ENCODE measurements at regions not wholly inside any gene's neighbourhood (a gene's known extent, or its start where the extent isn't known, plus 50 kb on each side); places are given as distances from the start of the nearest gene placed in this dataset.

GRCh38 chr1:195030793-195031192 lies 1577.4 kb downstream of the KCNT2 start:
- no peak overlapping the region for H2AFZ ChIP-seq (ENCODE audit: insufficient read depth, low read length, poor library complexity)
- no peaks in the 10 kb centered on the region for H3K79me1 ChIP-seq (ENCODE audit: low read length)
- H3K9me3 ChIP-seq (ENCODE audit: insufficient read depth, low read depth, low read length) = no peaks in the 10 kb centered on the region
- H2BK5ac ChIP-seq (ENCODE audit: low read depth, low read length, poor library complexity) = no peak overlapping the region
- no peak overlapping the region for H2AK5ac ChIP-seq (ENCODE audit: low read length)
- no peak overlapping the region for H4K91ac ChIP-seq (ENCODE audit: low read depth, low read length)
- no peaks in the 10 kb centered on the region for H3K27me3 ChIP-seq (ENCODE audit: insufficient read depth, low read length)
- H3K27ac ChIP-seq (ENCODE audit: low read depth, low read length) = no peak overlapping the region
- H3K79me2 ChIP-seq (ENCODE audit: control insufficient read depth, insufficient read depth, low read length, poor library complexity) = no peaks in the 10 kb centered on the region
- H3K4me1 ChIP-seq (ENCODE audit: control insufficient read depth in 1 of 2, insufficient read depth in 2 of 2, low read length in 2 of 2) = no peaks in the 10 kb centered on the region
- H2BK120ac ChIP-seq (ENCODE audit: insufficient read depth, low read length, poor library complexity) = no peak overlapping the region
- peak overlapping the region; percentile 53 for H3K23ac ChIP-seq (ENCODE audit: low read length)
- no peak for DNase-seq
- no peak overlapping the region for H3K4me3 ChIP-seq (ENCODE audit: low read depth, low read length)
- H3K9ac ChIP-seq (ENCODE audit: low read length) = no peak overlapping the region
- H3K18ac ChIP-seq (ENCODE audit: low read length) = no peak overlapping the region
- H3K14ac ChIP-seq (ENCODE audit: low read length) = no peak overlapping the region
- H3K4ac ChIP-seq (ENCODE audit: low read depth, low read length) = no peak overlapping the region
- no peak overlapping the region for H4K8ac ChIP-seq (ENCODE audit: low read depth, low read length)
- H3K4me2 ChIP-seq (ENCODE audit: low read length) = no peak overlapping the region
- H2BK12ac ChIP-seq (ENCODE audit: low read length) = no peak overlapping the region
- no peaks in the 10 kb centered on the region for H3K36me3 ChIP-seq (ENCODE audit: control insufficient read depth in 1 of 2, insufficient read depth in 2 of 2, low read length in 2 of 2)
- no CpG with 5 or more reads among the region's 5 CpGs for WGBS (ENCODE audit: extremely low coverage, insufficient coverage, insufficient read length)
- no peak overlapping the region for H4K12ac ChIP-seq (ENCODE audit: low read depth, low read length)

- Histone ChIP-seq H3K14ac (ENCODE audit: low read length) (no peak overlapping the region), H3K79me2 (ENCODE audit: control insufficient read depth, insufficient read depth, low read length, poor library complexity) (no peaks in the 10 kb centered on the region), H3K79me1 (ENCODE audit: low read length) (no peaks in the 10 kb centered on the region), H4K8ac (ENCODE audit: low read depth, low read length) (no peak overlapping the region), H3K4me1 (ENCODE audit: control insufficient read depth in 1 of 2, insufficient read depth in 2 of 2, low read length in 2 of 2) (no peaks in the 10 kb centered on the region), H4K12ac (ENCODE audit: low read depth, low read length) (no peak overlapping the region), H3K9me3 (ENCODE audit: insufficient read depth, low read depth, low read length) (no peaks in the 10 kb centered on the region), H2BK120ac (ENCODE audit: insufficient read depth, low read length, poor library complexity) (no peak overlapping the region), H3K9ac (ENCODE audit: low read length) (no peak overlapping the region), H3K4me2 (ENCODE audit: low read length) (no peak overlapping the region), H3K18ac (ENCODE audit: low read length) (no peak overlapping the region), H4K91ac (ENCODE audit: low read depth, low read length) (no peak overlapping the region), H2AFZ (ENCODE audit: insufficient read depth, low read length, poor library complexity) (no peak overlapping the region), H3K27ac (ENCODE audit: low read depth, low read length) (no peak overlapping the region), H3K4me3 (ENCODE audit: low read depth, low read length) (no peak overlapping the region), H2BK5ac (ENCODE audit: low read depth, low read length, poor library complexity) (no peak overlapping the region), H3K36me3 (ENCODE audit: control insufficient read depth in 1 of 2, insufficient read depth in 2 of 2, low read length in 2 of 2) (no peaks in the 10 kb centered on the region), H3K23ac (ENCODE audit: low read length) (no peak overlapping the region), H3K4ac (ENCODE audit: low read depth, low read length) (no peak overlapping the region), H2BK12ac (ENCODE audit: low read length) (no peak overlapping the region), H2AK5ac (ENCODE audit: low read length) (no peak overlapping the region), H3K27me3 (ENCODE audit: insufficient read depth, low read length) (no peaks in the 10 kb centered on the region)
- no CpG with 5 or more reads among the region's 6 CpGs for WGBS (ENCODE audit: extremely low coverage, insufficient coverage, insufficient read length)
- DNase-seq = no peak
Measured at GRCh38 chr1:195026792-195027191, 1581.4 kb downstream of the KCNT2 start.

DNA sequence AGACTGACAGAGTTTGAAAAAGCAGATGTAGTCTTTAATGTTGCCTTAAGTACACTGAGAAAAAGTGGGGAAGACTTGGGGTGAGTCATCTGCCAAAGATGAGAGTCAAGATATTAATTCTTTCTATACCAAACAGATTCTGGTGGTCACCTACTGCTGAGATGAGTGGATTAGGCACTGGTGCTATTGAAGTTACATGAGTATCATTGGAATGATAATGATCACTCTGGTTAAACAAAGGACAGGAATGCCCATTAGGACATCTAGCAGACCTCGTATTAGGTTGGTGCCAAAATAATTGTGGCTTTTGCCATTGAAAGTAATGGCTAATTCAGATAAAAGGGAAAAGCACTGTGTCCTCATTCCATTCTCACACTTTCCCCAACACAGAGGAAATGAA lies 1588.9 kb downstream of the KCNT2 start:
- no peak for DNase-seq
- H2AK5ac ChIP-seq (ENCODE audit: low read length) = no peak overlapping the region
- H3K4me2 ChIP-seq (ENCODE audit: low read length) = no peak overlapping the region
- H4K91ac ChIP-seq (ENCODE audit: low read depth, low read length) = no peak overlapping the region
- H4K12ac ChIP-seq (ENCODE audit: low read depth, low read length) = no peak overlapping the region
- no peak overlapping the region for H3K18ac ChIP-seq (ENCODE audit: low read length)
- H2AFZ ChIP-seq (ENCODE audit: insufficient read depth, low read length, poor library complexity) = no peak overlapping the region
- H3K79me2 ChIP-seq (ENCODE audit: control insufficient read depth, insufficient read depth, low read length, poor library complexity) = no peaks in the 10 kb centered on the region
- no peak overlapping the region for H3K4me3 ChIP-seq (ENCODE audit: low read depth, low read length)
- no peaks in the 10 kb centered on the region for H3K79me1 ChIP-seq (ENCODE audit: low read length)
- H3K9me3 ChIP-seq (ENCODE audit: insufficient read depth, low read depth, low read length) = no peaks in the 10 kb centered on the region
- H3K23ac ChIP-seq (ENCODE audit: low read length) = no peak overlapping the region
- H3K27ac ChIP-seq (ENCODE audit: low read depth, low read length) = no peak overlapping the region
- H2BK120ac ChIP-seq (ENCODE audit: insufficient read depth, low read length, poor library complexity) = no peak overlapping the region
- H3K36me3 ChIP-seq (ENCODE audit: control insufficient read depth in 1 of 2, insufficient read depth in 2 of 2, low read length in 2 of 2) = no peaks in the 10 kb centered on the region
- H3K9ac ChIP-seq (ENCODE audit: low read length) = no peak overlapping the region
- no peaks in the 10 kb centered on the region for H3K27me3 ChIP-seq (ENCODE audit: insufficient read depth, low read length)
- no peak overlapping the region for H4K8ac ChIP-seq (ENCODE audit: low read depth, low read length)
- H3K14ac ChIP-seq (ENCODE audit: low read length) = no peak overlapping the region
- WGBS (ENCODE audit: extremely low coverage, insufficient coverage, insufficient read length) = no CpG with 5 or more reads among the region's 1 CpG
- H2BK12ac ChIP-seq (ENCODE audit: low read length) = no peak overlapping the region
- no peak overlapping the region for H3K4ac ChIP-seq (ENCODE audit: low read depth, low read length)
- H3K4me1 ChIP-seq (ENCODE audit: control insufficient read depth in 1 of 2, insufficient read depth in 2 of 2, low read length in 2 of 2) = no peaks in the 10 kb centered on the region
- H2BK5ac ChIP-seq (ENCODE audit: low read depth, low read length, poor library complexity) = no peak overlapping the region

DNA sequence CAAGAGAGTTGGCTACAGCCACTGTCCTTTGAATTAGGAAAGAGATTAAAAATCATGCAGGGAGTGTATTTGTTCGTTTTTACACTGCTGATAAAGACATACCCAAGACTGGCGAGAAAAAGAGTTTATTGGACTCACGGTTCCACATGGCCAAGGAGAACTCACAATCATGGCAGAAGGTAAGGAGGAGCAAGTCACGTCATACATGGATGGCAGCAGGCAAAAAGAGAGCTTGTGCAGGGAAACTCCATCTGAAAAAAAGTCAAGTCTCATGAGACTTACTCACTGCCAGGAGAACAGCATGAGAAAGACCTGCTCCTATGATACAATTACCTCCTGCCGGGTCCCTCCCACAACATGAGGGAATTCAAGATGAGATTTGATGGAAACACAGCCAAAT lies 1595.2 kb downstream of the KCNT2 start:
- Histone ChIP-seq H3K79me1 (ENCODE audit: low read length) (no peaks in the 10 kb centered on the region), H2AFZ (ENCODE audit: insufficient read depth, low read length, poor library complexity) (no peak overlapping the region)

More for the DNA sequence above, 1595.2 kb downstream of the KCNT2 start:
- Histone ChIP-seq H4K91ac (ENCODE audit: low read depth, low read length) (no peak overlapping the region), H3K27me3 (ENCODE audit: insufficient read depth, low read length) (no peaks in the 10 kb centered on the region), H3K9me3 (ENCODE audit: insufficient read depth, low read depth, low read length) (peaks cover 3% of the 10 kb centered on the region), H4K8ac (ENCODE audit: low read depth, low read length) (no peak overlapping the region), H3K9ac (ENCODE audit: low read length) (no peak overlapping the region), H3K4me3 (ENCODE audit: low read depth, low read length) (no peak overlapping the region), H4K12ac (ENCODE audit: low read depth, low read length) (no peak overlapping the region), H2AK5ac (ENCODE audit: low read length) (no peak overlapping the region), H3K23ac (ENCODE audit: low read length) (no peak overlapping the region), H2BK5ac (ENCODE audit: low read depth, low read length, poor library complexity) (no peak overlapping the region), H3K4ac (ENCODE audit: low read depth, low read length) (no peak overlapping the region), H3K4me1 (ENCODE audit: control insufficient read depth in 1 of 2, insufficient read depth in 2 of 2, low read length in 2 of 2) (no peaks in the 10 kb centered on the region), H3K14ac (ENCODE audit: low read length) (no peak overlapping the region), H3K27ac (ENCODE audit: low read depth, low read length) (no peak overlapping the region), H3K18ac (ENCODE audit: low read length) (no peak overlapping the region), H2BK12ac (ENCODE audit: low read length) (no peak overlapping the region), H3K4me2 (ENCODE audit: low read length) (no peak overlapping the region), H3K79me2 (ENCODE audit: control insufficient read depth, insufficient read depth, low read length, poor library complexity) (no peaks in the 10 kb centered on the region), H2BK120ac (ENCODE audit: insufficient read depth, low read length, poor library complexity) (no peak overlapping the region), H3K36me3 (ENCODE audit: control insufficient read depth in 1 of 2, insufficient read depth in 2 of 2, low read length in 2 of 2) (no peaks in the 10 kb centered on the region)
- DNase-seq = no peak
- no CpG with 5 or more reads among the region's 5 CpGs for WGBS (ENCODE audit: extremely low coverage, insufficient coverage, insufficient read length)
